ENCODE measurements at regions not wholly inside any gene's neighbourhood (a gene's known extent, or its start where the extent isn't known, plus 50 kb on each side); places are given as distances from the start of the nearest gene placed in this dataset.
A peak's percentile ranks its signal among the peaks of the same experiment; 100 is the strongest.

DNA sequence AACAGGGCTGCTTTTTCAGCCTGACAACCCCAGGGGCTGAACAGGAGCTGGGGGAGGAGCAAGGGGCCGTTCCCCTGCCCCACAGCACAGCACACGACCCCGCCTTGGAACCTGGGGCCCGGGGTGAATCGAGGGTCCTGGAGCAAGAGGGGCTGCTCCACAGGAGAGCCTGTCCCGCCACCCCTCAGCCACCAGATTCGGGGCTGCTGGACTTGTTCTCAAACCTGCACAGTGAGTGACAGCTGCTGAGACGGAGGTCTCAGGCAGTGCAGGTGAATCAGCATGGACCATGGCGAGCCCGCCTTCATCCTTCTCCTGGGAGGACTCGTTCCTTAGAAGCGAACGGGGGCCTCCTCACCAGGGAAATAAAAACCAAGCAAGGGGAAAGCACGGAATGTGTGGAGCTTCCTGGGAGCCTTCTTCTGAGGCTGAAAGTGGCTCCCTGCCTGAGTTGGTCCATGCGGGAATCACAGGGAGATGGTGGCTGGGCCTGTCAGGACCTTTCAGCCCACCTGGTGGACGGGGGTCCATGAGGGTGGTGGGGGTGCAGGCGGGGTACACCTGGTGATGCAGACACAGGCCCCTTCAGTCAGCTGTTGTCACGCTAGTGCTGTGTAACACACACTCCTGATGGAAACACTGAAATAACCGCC is 125.4 kb downstream of the SIK1 start:
- DNase-seq, result no peak

DNA sequence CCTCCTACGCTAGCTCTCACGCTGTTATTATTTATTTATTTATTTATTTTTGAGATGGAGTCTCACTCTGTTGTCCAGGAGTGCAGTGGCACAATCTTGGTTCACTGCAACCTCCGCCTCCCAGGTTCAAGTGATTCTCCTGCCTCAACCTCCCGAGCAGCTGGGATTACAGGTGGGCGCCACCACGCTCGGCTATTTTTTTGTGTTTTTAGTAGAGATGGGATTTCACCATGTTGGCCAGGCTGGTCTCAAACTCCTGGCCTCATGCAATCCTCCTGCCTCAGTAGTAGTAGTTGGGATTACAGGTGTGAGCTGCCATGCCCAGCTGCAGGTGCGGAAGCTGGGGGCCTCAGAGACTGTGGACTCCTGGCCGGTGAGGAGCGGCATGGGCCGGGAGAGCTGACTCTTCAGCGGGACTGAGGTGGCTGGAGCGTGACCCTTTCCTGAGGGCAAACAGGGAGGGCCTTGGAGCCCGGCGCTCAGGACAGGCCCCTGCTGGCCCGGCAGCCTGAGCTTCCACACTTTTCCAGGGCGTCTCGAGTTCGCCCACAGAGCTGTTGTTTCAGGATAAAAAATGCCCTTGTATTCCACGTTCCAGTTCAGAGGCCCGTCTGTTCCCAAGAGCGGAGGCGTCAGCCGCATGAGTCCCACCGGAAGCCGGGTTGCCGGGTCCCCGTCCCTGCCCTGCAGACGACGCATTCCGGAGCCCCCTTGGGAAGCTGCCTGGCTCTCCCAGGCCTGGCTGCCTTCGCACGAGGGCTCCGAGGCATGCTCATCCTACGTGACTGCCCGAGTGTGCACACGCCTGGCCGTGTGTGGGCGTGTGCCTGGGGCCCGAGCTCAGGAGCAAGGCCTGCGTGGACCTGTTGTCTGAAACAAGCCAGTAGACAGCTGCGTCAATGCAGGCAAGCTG is 126.2 kb downstream of the SIK1 start:
- no peak for DNase-seq

DNA sequence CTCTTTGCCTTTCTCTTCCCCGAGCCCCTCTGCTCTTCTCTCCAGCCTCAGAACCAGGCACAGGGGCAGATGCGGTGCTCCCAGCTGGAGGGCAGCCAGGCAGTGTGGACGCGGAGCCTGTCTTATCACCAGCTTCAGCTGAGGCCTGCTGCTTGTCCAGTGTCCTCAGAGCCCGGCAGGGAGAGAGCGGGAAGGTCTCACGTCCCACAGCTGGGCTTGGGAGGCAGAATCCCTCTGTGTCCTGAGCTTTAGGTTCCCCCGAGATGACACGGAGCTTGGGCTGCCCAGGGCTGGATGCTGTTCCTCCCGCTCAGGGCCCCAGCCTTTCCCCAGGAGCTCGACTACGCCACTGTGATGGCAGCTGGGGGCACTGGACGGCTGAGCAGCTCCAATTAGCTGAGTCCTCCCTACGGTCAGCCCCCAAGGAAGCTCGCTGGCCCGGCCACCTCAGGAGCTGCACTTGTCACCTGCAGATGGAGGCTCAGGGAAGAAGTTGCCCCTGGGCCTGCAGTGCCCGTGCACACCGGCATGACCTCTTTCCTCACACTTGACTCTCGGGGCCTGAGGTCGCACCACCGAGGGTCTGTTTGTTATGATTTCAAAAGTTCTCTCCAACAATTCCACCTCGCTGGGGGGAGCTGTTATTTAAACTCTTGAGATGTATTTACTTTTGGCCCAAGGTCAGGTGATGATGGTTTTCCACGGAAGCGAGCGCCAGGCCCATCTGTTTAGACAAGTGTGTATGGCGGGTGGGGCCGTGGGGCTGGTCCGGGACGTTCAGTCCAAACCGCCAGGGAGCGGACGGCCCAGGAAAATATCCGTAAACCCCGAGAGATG is 127.3 kb downstream of the SIK1 start:
- DNase-seq, result no peak

DNA sequence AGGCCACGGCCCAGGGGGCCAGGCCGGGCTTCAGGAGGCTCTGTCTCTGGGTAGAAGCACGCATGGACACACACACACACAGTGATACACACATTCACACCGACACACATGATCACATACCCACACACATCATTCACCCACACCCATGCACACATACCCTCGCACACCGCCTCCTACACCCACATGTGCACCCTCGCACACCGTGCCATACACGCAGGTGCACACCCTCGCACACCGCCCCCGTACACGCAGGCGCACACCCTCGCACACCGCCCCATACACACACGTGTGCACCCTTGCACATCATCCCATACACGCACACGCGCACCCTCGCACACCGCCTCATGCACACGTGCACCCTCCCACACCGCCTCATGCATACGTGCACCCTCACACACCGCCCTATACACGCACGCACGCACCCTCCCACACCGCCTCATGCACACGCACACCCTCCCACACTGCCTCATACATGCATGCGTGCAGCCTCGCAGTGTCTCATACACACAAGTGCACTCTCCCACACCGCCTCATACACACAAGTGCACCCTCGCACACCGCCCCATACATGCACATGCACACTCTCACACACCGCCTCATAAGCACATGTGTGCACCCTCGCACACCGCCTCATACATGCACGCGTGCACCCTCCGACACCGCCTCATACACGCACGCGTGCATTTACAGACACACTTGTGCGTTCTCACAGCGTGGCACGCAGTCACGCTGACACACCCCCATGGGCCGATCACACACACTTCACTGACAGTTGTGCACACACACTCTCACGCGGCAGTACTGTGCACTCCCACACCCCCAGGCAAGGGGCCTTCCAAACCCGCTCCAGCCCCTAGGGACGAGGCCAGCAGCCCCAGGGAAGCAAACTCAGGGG is 128.1 kb downstream of the SIK1 start:
- no peak for DNase-seq

DNA sequence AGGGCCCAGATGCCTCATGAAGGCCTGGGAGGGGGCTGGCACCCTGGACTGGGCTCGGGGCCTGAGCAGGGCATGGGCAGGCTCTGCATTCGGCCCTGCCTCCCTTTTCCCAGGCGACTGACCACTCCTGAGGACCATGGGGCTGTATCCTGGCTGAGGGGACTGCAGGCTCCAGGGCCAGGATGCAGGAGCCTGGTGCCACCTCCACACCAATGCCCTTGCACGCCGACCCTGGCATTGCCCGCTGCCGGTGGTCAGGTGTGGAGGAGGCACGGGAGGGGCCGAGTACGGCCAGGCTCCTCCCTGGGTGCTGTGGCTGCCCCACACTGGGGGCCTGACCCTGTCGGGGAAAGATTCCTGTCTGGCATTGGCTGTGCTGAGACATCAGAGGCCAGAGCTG is 128.9 kb downstream of the SIK1 start:
- no peak for DNase-seq

DNA sequence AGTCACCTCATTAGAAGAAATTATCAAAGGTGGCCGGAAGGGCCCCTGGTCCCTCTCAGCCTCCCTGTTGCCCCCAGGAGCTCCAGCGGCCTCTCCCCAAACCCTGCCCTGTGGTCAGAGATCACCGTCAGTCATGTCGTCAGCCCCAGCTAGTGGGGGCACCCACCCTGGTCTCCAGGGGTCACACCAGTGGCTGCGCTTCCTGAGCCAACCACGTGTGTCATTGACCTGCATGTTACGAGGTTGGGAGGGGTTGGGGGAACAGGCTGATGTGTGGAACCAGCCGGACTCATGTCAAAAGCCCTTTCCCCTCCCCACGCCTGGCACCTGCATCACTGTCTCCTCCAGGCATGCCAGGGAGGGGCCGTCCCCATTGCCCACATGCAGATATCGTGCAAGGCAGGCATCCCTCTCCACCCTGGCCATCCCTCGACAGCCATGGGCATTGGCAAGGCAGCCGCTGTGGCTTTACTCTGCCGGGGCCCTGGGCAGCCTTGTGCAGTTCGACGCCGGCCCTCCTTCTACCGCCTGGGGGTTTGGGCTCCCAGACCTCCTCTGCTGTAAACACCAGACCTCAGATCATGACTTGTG is 128.7 kb downstream of the CRYAA start:
- no peak for DNase-seq

DNA sequence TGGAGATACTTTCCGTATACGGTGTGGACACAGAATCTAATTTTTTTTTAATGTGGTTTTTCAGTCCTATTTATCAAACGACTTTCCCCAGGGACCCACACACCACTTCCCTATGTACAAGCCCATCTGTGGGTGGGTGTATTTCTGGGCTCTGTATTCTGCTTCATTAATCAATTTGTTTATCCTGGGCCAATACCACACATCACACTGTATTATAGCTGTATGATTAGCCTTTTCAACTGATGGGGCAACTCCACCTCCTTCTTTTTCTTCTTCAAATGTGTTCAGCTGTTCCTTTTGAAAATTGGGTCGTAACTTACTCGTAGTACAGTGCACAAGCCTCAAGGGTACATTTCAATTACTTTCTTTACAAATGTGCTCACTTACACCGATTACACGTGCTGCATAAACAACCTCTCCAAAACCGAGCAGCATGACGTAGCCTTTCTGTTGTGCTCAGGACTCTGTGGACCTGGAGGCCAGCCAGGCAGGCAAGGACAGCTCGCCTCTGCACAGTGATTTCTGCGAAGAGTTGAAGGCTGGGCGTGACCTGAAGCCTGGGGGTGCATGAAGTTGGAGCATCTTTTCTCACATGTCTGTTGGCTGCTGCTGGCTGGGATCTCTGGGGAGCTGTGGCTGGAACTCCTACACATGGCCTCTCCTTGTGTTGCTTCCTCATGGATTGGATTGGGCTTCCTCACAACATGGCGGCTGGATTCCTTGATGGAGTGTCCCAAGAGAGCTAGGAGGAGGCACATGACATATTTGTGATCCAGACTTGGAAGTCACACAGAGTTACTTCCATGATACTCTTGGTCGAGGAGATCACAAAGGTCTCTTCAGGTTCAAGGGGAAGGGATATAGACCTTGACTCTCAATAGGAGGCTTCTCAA is 126.5 kb downstream of the CRYAA start:
- DNase-seq, result peak; percentile 62

DNA sequence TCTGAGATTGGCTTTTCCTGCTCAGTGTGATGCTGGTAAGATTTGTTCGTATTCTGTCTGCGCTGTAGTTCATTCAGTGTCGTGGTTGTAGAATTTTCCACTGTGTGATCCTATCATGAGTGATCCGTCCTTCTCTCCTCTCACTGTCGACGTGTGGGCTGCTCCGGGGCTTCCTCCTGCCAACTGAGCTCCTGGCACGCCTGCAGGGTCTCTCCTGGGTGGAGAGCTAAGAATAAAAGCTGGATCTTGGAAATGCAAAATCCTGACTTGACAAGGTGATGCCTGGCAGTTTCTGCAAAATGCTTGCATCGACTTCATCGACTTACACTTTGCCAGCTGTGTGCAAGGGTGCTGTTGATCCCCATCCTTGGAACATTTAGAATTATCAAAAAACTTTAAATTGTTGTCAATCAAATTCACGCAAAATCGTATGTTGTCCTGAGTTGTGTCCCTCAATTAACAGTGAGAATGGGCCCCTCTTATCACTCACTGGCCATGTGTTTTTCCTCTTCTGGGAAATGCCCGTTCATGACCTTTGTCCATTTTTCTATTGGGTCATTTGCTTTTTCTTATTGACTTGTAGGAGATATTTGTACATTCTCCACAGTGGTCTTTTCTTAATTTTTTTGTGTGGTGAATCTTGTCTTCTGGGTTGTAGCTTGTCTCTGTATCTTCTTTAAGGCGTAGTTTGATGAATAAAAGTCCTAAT is 125.5 kb downstream of the CRYAA start:
- no peak for DNase-seq

DNA sequence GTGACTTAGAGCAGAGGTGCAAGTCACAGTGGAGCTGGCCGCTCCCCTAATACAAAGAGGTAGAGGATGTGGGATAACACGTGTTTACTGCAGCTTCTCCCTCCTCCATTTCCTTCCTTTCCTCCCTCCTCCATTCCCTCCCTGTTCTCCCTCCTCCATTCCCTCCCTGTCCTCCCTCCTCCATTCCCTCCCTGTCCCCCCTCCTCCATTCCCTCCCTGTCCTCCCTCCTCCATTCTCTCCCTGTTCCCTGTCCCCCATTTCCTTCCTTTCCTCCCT is 124.0 kb downstream of the CRYAA start:
- no peak for DNase-seq

DNA sequence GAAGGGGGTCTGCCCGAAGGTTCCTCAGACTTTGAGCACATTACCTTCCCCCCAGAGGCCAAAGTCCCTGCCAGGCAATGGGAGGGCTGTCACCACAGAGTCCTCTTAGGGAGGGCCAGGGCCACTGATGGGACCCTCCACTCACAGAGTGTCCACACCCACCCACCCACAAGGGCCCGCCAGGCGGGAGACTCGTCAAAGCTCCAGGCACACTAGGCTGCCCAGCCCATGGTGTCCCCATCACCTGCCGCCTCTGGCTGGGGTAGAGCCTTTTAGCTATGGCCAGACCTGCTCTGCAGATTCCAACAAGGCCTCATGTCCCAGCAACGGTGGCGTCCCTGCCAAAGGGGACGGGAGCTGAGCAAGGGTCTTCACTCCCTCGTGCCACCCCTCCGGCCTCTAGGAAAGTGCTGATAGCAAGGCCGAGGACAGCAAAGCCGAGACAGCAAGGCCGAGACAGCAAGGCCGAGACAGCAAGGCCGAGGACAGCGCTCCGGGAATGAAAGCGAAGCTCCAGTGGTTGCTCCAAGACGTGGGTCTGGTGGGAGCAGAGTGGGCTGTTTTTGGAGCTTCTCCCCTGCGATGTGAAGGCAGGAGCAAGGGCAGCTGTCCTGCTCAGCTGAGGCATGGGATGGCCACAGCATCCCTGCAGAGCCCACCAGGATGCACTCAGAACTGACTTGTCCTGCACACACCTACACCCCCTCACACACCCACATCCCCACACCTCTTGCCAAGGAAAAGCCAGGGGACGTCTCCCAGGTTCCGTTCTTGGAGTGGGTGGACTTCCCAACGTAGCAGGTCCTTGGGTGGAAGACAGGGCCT is 123.4 kb downstream of the CRYAA start:
- DNase-seq, result no peak

DNA sequence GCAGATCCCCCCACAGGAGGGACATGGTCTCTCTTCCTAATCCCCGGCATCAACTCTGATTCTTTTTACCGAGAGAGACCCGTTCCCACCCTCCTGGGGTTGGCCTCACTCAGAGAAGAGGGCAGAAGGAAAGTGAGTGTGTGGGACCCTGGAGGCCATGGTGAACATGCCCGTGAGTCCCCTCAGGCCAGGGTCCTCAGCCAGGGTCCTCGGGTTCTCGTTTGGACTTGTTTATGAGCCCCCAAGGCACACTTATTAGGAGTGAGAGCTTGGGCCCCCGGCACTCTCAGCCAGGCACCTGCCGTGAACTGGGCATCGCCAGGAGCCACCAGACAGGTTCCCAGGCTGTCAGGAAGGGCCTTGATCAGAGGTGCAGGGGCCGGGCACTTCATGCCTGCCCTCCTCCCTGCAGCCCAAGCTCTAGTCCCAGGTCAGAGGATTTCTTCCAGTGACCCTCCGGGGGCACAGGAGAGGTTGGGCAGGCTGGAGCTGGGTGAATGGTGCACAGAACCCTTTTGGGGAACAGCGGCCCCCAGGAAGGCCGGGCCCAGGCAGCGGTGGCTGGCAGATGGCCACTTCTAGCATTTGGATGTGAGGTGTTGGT is 122.6 kb downstream of the CRYAA start:
- DNase-seq, result no peak

DNA sequence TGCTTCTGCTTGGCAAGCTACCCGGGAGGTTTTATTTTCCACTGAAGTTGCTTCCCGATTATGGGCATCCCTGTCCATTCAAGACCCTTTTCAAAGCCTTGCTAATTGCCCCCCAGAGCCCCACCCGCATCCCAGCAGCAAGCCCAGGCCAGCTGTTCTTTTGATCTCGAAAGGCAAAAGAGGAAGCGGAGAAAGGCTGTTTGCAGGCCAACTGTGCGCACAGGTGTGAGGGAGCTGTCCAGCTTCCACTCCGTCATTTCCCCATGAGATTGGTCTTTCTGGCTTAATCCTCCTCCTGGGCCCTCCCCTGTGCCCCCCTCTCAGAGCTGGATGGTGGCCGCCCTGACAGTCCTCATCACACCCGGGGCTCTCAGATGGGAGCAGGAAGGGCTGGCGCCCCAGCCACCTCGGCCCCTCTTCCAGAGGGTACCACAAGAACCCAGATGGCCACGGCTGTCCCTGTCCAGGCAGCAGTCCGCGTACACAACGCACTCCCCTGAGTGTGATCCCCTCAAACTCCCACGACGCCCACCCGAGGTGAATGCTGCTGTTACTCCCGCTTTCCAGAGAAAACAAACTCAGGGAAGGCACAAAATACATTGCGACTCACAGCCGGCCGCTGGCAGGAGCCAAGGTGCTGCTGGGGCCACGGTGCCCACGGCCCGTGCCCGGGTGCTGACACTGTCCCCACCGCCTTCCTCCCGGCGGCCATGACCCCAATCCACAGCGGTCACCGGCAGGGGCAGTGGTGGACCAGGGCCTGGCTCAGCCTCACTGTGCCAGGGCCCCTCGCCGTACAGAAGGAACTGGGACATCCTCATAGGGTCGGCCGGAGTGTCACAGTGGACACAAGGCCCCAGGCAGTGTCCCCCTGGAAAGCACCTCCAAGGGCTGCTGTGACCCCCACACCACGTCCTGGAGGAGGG is 121.9 kb downstream of the CRYAA start:
- peak; percentile 93 for DNase-seq

DNA sequence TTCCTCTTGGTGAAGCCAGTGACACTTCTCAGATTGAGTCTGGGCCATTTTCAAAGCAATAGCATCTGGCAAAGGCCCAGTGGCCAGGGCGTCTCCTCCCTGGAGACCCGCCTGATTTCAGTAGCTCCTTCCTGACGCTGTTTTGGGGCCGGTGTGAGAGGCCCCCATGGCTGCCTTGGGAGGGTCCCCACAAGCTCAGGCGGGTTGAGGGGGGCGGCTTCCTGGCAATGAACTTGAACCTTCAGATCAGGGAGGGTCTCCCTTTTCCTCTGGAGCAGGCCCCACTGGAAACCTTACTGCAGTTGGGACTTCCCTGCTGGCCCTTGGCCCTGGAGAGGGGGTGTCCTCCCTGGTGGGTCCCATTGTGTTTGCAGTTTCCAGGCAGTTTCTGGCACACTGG is 121.2 kb downstream of the CRYAA start:
- no peak for DNase-seq

DNA sequence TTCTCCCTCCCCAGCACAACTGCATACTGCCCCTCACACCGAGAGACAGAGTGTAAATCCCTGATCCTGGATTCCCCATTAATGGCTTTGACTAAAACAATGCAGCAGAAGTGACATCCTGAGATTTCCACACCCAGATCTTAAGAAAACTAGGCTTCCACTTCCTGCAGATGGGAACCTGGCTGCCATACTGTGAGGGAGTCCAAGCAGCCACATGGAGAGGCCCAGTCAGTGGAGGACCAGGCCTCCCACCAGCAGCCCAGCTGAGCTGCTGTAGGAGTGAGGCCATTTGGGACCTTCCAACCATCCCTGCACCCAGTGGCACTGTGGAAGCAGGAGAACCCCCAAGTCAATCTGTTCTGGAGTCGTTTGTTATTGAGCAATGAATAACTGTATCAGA is 120.6 kb downstream of the CRYAA start:
- no peak for DNase-seq

DNA sequence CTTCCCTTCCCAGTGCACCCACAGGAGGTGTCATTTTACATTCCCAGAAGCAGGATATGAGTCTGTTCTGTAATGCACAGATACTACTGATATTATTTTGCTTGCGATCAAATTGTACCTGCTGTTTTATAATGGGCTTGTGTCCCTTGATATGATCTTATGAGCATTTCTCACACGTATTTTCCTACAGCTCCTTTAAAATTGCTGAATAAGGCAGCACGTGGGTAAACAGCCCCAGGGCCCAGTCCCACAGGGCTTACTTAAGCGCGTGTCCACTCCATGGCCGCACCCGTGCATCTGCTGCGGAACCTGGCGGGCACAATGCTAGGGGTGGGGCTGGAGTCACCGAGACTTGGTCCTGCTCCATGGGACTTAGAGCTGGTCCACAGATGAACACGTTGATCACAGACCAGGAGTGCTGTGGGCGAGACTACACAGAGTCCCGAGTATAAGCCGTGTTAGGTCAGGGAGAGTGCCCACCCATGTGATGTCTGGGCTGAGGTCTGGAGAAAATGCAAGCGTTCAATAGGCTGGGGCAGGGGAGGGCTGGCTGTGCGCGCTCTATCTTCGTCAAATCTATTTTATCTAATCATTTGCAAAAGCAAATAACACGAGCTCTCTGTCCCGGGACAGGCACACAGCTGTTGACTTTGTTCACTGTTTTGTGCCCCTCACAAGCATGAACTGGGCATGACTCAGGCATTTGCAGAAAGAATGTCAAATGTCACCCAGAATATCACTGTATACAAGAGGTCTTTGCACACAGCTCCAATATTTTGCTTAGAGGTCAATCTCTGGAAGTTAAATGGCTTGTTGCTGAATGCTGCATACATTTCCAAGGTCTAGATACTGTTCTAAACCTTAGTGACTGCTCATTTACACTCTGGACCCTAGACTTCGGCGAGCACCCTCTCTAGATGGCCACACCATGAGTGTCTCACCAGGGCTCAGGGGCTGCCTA is 119.3 kb downstream of the CRYAA start:
- no peak for DNase-seq

DNA sequence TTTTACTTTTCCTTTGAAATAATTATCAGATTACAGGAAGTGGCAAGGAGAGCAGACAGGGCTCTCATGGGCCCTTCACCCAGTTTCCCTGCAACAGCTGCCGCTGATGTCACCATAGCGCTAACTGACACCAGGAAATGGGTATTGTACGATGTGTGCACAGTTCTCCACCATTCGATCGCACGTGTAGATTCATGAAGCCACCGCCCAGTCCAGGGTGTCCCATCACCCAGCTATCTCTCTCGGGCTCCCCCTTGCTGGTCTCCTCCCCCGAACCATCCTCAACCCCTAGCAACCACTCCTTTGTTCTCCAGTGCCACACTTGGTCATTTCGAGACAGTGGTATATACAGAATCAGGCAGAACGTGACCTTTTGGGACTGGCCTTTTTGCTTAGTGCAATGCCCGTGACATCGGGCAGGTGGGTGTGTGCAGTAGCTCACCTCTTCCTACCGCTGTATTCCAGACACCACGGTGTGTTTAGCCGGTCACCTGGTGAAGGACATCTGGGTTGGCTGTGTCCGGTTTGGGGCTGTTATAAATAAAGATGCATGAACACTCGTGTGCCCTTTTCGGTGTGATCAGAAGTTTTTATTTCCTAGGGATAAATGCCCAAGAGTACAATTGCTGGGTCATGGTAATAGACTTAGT is 118.4 kb downstream of the CRYAA start:
- peak; percentile 82 for DNase-seq

Data from NCI-H1092 (cell line).